Caco-2 (cell line): ENCODE measurements at regions not wholly inside any gene's neighbourhood (a gene's known extent, or its start where the extent isn't known, plus 50 kb on each side); places are given as distances from the start of the nearest gene placed in this dataset.

Experiments used
- BruUV-seq: library from RNA; stranded (reverse); fragments of 400-500 nt; replicated peaks from 2 replicates; lab custom pipeline; 2021; lab: Mats Ljungman, UMichigan
- CTCF ChIA-PET: fragments of 300-600 bp; sonication (Branson Sonifier 250); formaldehyde crosslinking; loops from one replicate; lab custom pipeline; 2022; ENCODE audit warnings: antibody characterized with exemption; lab: Charles Lee
- POLR2A ChIA-PET: fragments of 300-600 bp; sonication (Branson Sonifier 250); formaldehyde crosslinking; loops from one replicate; lab custom pipeline; 2022; ENCODE audit warnings: antibody characterized with exemption; lab: Charles Lee
- DNase-seq, 2 experiments: peaks; one replicate each; pipeline versions ENCODE4 v3.0.0 to v3.0.0-alpha.2; 2020 to 2022
- H3K27me3 ChIP-seq: replicated peaks from 2 replicates; pipeline ENCODE4 v1.6.0; 2011; ENCODE audit warnings: low read length; ENCODE audit not compliant: control insufficient read depth, insufficient read depth
- H3K36me3 ChIP-seq: 2 replicates; pipeline ENCODE4 v1.5.1; 2011; ENCODE audit warnings: low read length; ENCODE audit not compliant: control insufficient read depth, insufficient read depth
- H3K4me1 ChIP-seq: fragments of 250-450 bp; sonication (Bioruptor Pico); 2 replicates; pipeline ENCODE4 v1.5.1; 2020; ENCODE audit warnings: mild to moderate bottlenecking
- H3K4me3 ChIP-seq: 2 replicates; pipeline ENCODE4 v1.5.1; 2011; ENCODE audit warnings: low read depth, mild to moderate bottlenecking, control low read depth, low read length
- H3K9me3 ChIP-seq: fragments of 250-450 bp; sonication (Bioruptor Pico); 2 replicates; pipeline ENCODE4 v1.5.1; 2020; ENCODE audit warnings: mild to moderate bottlenecking, moderate library complexity
- H3K27ac Mint-ChIP-seq: one replicate; pipeline ENCODE4 v1.8.0; 2022; ENCODE audit warnings: mixed read lengths; ENCODE audit not compliant: unreplicated experiment
- H3K27me3 Mint-ChIP-seq: one replicate; pipeline ENCODE4 v1.8.0; 2022; ENCODE audit warnings: mixed read lengths; ENCODE audit not compliant: insufficient read depth, unreplicated experiment
- H3K36me3 Mint-ChIP-seq: one replicate; pipeline ENCODE4 v1.8.0; 2022; ENCODE audit warnings: mild to moderate bottlenecking, mixed read lengths; ENCODE audit not compliant: insufficient read depth, unreplicated experiment
- H3K4me1 Mint-ChIP-seq: one replicate; pipeline ENCODE4 v1.8.0; 2022; ENCODE audit warnings: low read depth, mixed read lengths; ENCODE audit not compliant: unreplicated experiment
- H3K4me3 Mint-ChIP-seq: one replicate; pipeline ENCODE4 v1.8.0; 2022; ENCODE audit warnings: mild to moderate bottlenecking, moderate library complexity, mixed read lengths; ENCODE audit not compliant: unreplicated experiment
- H3K9me3 Mint-ChIP-seq: one replicate; pipeline ENCODE4 v1.8.0; 2022; ENCODE audit warnings: mixed read lengths; ENCODE audit not compliant: unreplicated experiment
- CTCF ChIP-seq, 2 experiments: fragments of 200-600 bp in 1 of 2; IDR thresholded peaks; 1 replicate in 1 of 2; 2 replicates in 1 of 2; pipeline versions ENCODE4 v1.5.1 to v1.8.0; 2011 to 2022; ENCODE audit warnings: antibody characterized with exemption in 1 of 2, control low read depth in 1 of 2, inconsistent platforms in 1 of 2, low read depth in 1 of 2, low read length in 1 of 2, mild to moderate bottlenecking in 1 of 2, moderate library complexity in 1 of 2; ENCODE audit not compliant: insufficient read depth in 1 of 2, severe bottlenecking in 1 of 2, unreplicated experiment in 1 of 2
- intact Hi-C: fragments of 100-400 bp; cut with micrococcal nuclease; formaldehyde crosslinking; loops from one replicate; pipeline ENCODE4 v1.10.0; 2022; ENCODE audit not compliant: unreplicated experiment

GRCh38 chr11:134701564-134702165 lies 289.6 kb upstream of the B3GAT1 start:
- no peak overlapping the region for H3K4me3 ChIP-seq
- ChIA-PET CTCF (interaction anchor here (1.4 kb wide), 1 partner anchor 24 kb away, joined by 3 read pairs; no protein-coding TSS in a partner anchor), POLR2A (no interaction called here)
- no peak overlapping the region for H3K4me3 Mint-ChIP-seq
- peaks cover 5% of the 10 kb centered on the region for H3K4me1 Mint-ChIP-seq
- H3K9me3 ChIP-seq: no peaks in the 10 kb centered on the region; the same call in 1 of the 2 replicates
- H3K4me1 ChIP-seq: no peaks in the 10 kb centered on the region
- H3K27me3 ChIP-seq: no peaks in the 10 kb centered on the region
- TF ChIP-seq CTCF (IDR thresholded peaks at IDR 0.05; ENCODE audit: insufficient read depth in 1 of 2, low read depth in 1 of 2, low read length in 1 of 2, severe bottlenecking in 1 of 2, unreplicated experiment in 1 of 2): no peak
- no peaks in the 10 kb centered on the region for H3K36me3 Mint-ChIP-seq
- H3K9me3 Mint-ChIP-seq: peaks cover 15% of the 10 kb centered on the region
- no peak for DNase-seq
- no peaks in the 10 kb centered on the region for H3K36me3 ChIP-seq
- intact Hi-C loops: no loop called here
- H3K27ac Mint-ChIP-seq: no peak overlapping the region
- no peaks in the 10 kb centered on the region for H3K27me3 Mint-ChIP-seq
- no TSS peak for BruUV-seq

- TF ChIP-seq CTCF (IDR thresholded peaks at IDR 0.05; ENCODE audit: insufficient read depth in 1 of 2, low read depth in 1 of 2, low read length in 1 of 2, severe bottlenecking in 1 of 2, unreplicated experiment in 1 of 2): no peak
- H3K9me3 ChIP-seq: no peaks in the 10 kb centered on the region; the same call in 1 of the 2 replicates
- ChIA-PET CTCF (no interaction called here), POLR2A (no interaction called here)
- no peaks in the 10 kb centered on the region for H3K36me3 ChIP-seq
- no peak for DNase-seq
- no peaks in the 10 kb centered on the region for H3K36me3 Mint-ChIP-seq
- BruUV-seq: no TSS peak
- H3K4me3 Mint-ChIP-seq: no peak overlapping the region
- no peak overlapping the region for H3K4me3 ChIP-seq
- peaks cover 15% of the 10 kb centered on the region for H3K9me3 Mint-ChIP-seq
- H3K4me1 ChIP-seq: no peaks in the 10 kb centered on the region
- H3K27ac Mint-ChIP-seq: no peak overlapping the region
- no peaks in the 10 kb centered on the region for H3K27me3 ChIP-seq
- intact Hi-C loops: no loop called here
- peaks cover 5% of the 10 kb centered on the region for H3K4me1 Mint-ChIP-seq
- no peaks in the 10 kb centered on the region for H3K27me3 Mint-ChIP-seq
Measured at GRCh38 chr11:134700101-134700640, 288.1 kb upstream of the B3GAT1 start.

GRCh38 chr11:134696455-134696854 lies 284.4 kb upstream of the B3GAT1 start:
- POLR2A ChIA-PET: no interaction called here
- Histone ChIP-seq H3K9me3 (no peaks in the 10 kb centered on the region; the same call in 1 of the 2 replicates), H3K4me1 (no peaks in the 10 kb centered on the region), H3K36me3 (no peaks in the 10 kb centered on the region), H3K27me3 (no peaks in the 10 kb centered on the region), H3K4me3 (no peak overlapping the region)
- Mint-ChIP-seq H3K27ac (no peak overlapping the region), H3K9me3 (peaks cover 15% of the 10 kb centered on the region), H3K4me3 (no peak overlapping the region), H3K4me1 (peaks cover 5% of the 10 kb centered on the region), H3K36me3 (no peaks in the 10 kb centered on the region), H3K27me3 (peaks cover 11% of the 10 kb centered on the region)
- no peak for DNase-seq
- intact Hi-C loops: no loop called here
- BruUV-seq: no TSS peak
- no peak for TF ChIP-seq CTCF (IDR thresholded peaks at IDR 0.05; ENCODE audit: insufficient read depth in 1 of 2, low read depth in 1 of 2, low read length in 1 of 2, severe bottlenecking in 1 of 2, unreplicated experiment in 1 of 2)
- CTCF ChIA-PET: no interaction called here
